GM12864 (cell line): ENCODE measurements at regions not wholly inside any gene's neighbourhood (a gene's known extent, or its start where the extent isn't known, plus 50 kb on each side); places are given as distances from the start of the nearest gene placed in this dataset.
"Not testable (repeated sequence)": the region's sequence is repeated elsewhere in the genome, so short reads cannot be mapped to it uniquely, and the experiment has no call there.

ENCODE experiments used
- DNase-seq: peaks from one replicate; pipeline ENCODE4 v3.0.0-alpha.2; 2011; ENCODE audit warnings: low read depth
- H3K4me3 ChIP-seq: 2 replicates; pipeline ENCODE4 v1.5.1; 2011; ENCODE audit warnings: mild to moderate bottlenecking, low read depth, low read length, control low read depth
- CTCF ChIP-seq: IDR thresholded peaks from 2 replicates; pipeline ENCODE4 v1.5.1; 2011; ENCODE audit warnings: low read depth, mild to moderate bottlenecking, moderate library complexity, low read length, control low read depth, inconsistent platforms; ENCODE audit errors: missing control alignments

DNA sequence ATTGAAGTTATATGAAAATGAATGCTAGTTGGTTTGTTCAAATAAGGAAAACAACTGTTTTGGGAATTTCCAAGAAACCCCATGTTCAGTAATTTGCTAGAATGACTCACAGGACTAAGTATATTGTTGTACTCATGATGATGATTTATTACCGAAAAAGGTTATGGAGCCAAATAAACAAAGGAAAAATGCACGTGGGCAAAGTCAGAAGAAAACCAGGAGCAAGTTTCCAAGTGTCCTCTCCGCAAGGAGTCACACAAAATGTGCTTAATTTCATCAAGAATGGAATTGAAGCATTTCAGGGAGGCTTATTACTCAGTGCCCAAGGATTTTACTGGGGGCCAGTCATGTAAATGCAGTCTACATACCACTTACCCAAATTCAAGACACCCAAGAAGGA is 1652.4 kb upstream of the TMEFF2 start:
- no peak for TF ChIP-seq CTCF
- no peak for DNase-seq
- H3K4me3 ChIP-seq: no peak overlapping the region

- DNase-seq: no peak
- H3K4me3 ChIP-seq: no peak overlapping the region
- no peak for TF ChIP-seq CTCF
Observed at GRCh38 chr2:193845604-193846003, 1650.9 kb upstream of the TMEFF2 start.

GRCh38 chr2:193843675-193844074 is 1648.9 kb upstream of the TMEFF2 start:
- no peak for TF ChIP-seq CTCF
- no peak overlapping the region for H3K4me3 ChIP-seq
- DNase-seq: no peak

- no peak for TF ChIP-seq CTCF
- no peak overlapping the region for H3K4me3 ChIP-seq
- no peak for DNase-seq
Observed at GRCh38 chr2:193841384-193842150, 1646.8 kb upstream of the TMEFF2 start.

DNA sequence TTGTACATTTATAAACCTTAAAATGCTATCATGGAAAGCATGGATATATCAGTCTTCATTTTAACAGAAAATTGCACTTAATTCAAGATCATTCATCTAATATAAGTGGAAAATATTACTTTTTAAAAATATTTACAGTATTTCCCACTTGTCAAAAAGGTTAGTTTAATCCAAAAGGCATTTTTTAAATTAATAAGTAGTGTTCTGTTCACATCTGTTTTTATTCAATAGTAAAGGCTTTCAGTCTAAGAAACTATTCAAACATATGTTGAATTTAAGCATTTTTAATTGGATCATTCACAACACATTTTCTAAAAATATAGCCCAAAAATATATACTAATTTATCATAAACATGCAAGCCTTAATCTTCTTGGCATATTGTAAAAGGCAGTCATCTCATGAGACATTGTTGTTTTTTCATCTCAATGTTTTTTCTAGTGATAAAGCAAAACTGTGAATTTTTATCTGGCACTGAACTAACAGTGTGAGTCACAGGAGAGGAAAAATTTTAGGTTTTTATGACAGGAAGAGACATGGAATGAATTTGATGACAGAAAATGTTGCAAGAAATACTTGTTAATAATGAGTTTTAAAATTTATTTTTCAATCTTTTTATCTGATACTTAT is 1642.5 kb upstream of the TMEFF2 start:
- DNase-seq: no peak
- TF ChIP-seq CTCF: no peak
- no peak overlapping the region for H3K4me3 ChIP-seq

GRCh38 chr2:193836424-193837006 is 1641.8 kb upstream of the TMEFF2 start:
- not testable (repeated sequence) for DNase-seq

DNA sequence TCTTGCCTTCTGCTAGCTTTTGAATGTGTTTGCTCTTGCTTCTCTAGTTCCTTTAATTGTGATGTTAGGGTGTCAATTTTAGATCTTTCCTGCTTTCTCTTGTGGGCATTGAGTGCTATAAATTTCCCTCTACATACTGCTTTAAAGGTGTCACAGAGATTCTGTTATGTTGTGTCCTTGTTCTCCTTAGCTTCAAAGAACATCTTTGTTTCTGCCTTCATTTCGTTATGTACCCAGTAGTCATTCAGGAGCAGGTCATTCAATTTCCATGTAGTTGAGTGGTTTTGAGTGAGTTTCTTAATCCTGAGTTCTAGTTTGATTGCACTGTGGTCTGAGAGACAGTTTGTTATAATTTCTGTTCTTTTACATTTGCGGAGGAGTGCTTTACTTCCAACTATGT is 1639.2 kb upstream of the TMEFF2 start:
- not testable (repeated sequence) for DNase-seq

More at GRCh38 chr2:193836424-193837006, 1641.8 kb upstream of the TMEFF2 start:
- H3K4me3 ChIP-seq: not testable (repeated sequence)

DNA sequence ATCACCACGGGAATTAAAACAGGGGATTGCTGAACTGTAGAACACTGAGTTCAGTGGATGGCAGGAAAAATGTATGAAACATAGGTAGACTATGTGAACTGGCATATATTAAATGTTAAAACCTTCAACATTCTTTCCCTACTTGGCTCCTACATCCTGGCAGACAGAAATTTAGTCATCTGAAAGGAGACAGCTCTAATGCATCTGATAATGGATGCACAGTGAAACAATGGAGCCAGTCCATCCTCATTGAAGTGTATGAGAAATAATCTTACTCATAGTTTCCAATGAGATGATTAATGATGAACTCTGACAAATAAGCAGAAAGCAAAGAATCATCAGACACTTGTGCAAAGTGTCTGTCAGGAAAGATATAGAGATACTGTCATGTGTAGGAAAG is 1629.7 kb upstream of the TMEFF2 start:
- DNase-seq: no peak
- TF ChIP-seq CTCF: no peak

More for the DNA sequence above, 1639.2 kb upstream of the TMEFF2 start:
- not testable (repeated sequence) for H3K4me3 ChIP-seq

More for the DNA sequence above, 1629.7 kb upstream of the TMEFF2 start:
- no peak overlapping the region for H3K4me3 ChIP-seq
